Mucosa of gallbladder (tissue), 1 donor: ENCODE measurements at regions not wholly inside any gene's neighbourhood (a gene's known extent, or its start where the extent isn't known, plus 50 kb on each side); places are given as distances from the start of the nearest gene placed in this dataset.
"Not testable (repeated sequence)": the region's sequence is repeated elsewhere in the genome, so short reads cannot be mapped to it uniquely, and the experiment has no call there.

ENCODE experiments used
- DNase-seq: peaks from one replicate; pipeline ENCODE4 v3.0.0-alpha.2; 2020; ENCODE audit warnings: low spot score
- donor health status: DM: no; HTN: no; CAD: no.

DNA sequence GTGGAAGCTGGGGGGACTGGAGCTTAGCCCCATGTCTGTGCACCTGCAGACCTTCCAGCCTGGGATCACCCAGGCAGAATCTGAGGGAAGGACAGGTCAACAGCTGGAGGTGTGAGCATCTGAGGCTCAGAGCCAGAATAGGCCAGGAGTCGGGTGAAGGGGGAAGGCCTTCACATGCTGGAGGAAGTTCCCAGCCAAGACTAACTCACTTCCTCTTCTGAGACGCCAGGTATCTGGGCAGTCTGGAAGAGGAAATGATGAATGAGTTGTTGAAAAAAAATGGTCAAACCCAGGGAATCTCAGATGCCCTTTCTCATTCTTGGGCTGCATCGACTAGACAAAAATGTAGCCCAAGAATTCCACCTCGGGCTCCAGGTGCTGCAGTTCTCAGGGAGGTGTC is 73.6 kb upstream of the TIAM2 start:
- no peak for DNase-seq

DNA sequence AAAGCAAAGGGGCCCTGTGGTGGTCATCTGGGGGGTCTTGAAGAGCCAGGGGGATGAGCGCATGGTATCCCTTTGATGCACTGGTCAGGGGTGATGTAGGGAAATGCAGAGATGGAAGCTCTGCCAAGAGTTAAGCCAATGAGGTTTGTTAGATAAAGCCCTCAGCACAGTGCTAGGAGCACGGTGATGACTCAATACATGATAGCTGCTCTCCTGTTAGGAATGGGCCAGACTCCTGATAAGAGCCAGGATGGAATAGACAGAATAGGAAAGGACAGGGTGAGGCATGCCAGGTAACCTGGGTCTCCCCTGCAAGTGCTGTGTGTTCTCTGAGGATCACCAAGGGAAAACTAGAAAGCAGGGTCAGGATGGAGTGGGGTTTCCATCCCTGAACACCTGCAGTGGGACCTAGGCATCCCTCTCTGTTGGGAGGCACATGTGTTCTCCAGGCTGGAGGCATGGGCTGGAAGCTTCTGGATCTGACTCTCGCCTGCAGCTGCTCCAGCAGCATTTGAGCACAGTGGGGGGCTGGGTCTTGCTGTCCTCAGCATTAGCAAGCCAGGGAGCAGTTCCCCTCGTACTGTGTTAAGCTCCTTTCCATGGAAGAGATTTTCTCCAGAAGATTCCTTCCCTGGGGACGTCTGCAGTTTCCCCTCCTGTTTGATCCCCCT is 71.8 kb upstream of the TIAM2 start:
- DNase-seq: no peak

DNA sequence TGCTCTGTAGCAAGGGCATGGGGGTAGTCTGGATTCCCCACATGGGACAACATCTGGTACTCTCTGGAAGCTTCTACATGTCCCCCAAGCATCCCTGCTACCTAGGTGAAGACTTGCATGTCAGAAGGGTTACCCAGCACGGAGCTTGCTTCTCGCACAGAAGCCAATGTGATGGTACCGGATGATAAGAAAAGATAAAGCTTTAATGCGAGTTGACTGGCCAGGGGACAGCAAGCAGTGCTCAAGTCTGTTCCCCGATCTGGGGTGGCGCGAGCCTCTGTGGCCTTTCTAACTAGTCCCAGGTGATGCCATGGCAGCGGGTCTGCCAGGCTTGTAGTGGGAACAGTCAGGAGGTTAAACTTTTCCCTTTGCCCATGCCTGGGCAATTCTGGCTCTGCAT is 70.0 kb upstream of the TIAM2 start:
- no peak for DNase-seq

DNA sequence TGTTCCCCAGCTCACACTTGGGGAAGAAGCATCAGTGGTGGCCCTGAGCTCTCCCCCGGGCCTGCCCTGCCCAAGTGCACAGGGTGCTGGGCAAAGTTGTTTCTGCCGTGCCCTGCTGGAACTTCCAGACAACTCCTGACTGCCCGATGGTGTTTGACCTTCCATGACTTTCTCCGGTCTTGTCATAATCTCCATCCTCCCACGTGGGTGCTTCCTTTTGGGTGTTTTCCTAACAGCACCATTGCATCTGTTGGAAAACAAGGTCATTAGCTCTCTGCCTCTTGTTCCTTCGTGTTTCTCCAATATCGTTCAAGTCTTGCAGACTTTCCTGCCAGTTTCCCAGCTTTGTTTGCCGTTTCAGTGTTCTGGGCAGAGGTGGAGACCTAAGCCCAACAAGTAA is 68.7 kb upstream of the TIAM2 start:
- DNase-seq: no peak

DNA sequence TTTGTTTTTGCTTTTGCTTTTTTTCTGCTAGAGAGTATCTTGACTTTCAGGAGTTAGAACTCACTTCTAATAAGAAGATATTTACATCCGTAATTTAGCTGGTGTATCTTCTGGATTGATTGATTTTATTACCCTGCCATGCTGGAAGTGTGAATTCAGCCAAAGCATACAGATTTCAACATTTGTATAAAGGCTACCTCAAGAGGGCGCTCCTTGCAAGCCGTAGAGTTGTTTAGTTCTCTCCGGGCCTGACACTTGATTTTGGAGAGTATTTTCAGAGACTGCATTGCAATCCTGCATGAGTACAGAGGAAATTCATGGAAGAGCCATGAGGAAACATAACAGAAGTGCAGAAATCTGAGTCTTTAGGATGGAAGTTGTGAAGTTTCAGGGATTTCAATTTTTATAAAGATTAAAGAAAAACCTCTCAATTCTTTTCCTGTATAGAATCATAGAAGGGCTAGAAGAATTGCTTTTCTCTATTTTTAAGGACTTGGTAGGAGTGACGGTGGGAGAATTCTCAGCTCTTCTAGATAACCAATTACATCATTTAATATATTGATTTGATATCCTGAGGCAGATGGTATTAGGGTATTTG is 66.7 kb upstream of the TIAM2 start:
- DNase-seq: peak; percentile 67

DNA sequence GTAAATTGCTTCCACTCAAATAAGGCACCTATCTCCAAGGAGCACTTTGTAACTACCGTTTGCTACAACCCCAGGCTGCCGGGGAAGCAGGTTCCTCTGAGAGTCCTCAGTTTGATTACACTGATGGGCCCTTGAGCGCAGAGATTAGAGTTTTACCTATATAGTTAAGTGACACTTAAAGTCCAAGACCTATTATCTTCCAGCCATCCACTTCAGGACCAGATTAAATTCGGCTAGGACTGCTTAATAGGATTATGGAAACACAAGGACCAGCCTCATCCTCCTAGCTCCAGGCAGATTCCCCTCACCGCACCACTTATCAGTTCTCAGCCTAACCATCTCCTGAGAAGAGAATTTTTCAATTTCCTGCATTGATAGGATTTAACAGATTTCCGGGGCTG is 64.7 kb upstream of the TIAM2 start:
- no peak for DNase-seq

DNA sequence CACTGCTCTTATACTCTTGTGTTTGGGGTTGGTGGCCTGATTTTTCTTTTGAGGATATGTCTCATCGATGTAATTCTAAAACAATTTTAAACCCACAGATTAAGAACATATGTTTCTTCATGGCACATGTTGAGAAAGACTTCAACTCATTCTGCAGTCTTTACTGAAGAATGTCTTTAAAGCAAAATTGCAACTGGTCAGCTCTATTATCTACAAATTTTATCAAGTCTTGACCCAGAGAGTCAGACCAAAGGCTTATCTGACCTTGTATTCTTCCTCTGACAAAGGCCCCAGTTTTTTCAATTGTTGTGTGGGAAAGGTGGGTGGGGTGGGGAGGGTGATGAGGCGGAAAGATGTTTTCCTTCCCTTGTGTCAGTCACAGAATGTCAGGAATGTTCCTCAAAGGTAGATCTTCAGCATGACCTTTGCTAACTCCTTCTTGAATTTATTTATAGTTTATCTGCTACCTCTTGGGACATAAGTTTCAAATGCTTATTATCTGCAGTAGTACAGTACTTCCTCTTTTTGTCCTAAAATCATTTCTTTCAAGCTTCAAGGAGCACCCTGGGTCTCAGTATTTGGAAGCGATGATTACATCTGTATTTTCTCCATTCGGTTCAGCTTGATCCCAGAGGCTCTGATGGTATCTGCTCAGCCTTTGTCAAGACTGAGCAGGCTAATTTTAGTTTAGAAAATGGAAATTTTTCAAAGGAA is 63.2 kb upstream of the TIAM2 start:
- no peak for DNase-seq

DNA sequence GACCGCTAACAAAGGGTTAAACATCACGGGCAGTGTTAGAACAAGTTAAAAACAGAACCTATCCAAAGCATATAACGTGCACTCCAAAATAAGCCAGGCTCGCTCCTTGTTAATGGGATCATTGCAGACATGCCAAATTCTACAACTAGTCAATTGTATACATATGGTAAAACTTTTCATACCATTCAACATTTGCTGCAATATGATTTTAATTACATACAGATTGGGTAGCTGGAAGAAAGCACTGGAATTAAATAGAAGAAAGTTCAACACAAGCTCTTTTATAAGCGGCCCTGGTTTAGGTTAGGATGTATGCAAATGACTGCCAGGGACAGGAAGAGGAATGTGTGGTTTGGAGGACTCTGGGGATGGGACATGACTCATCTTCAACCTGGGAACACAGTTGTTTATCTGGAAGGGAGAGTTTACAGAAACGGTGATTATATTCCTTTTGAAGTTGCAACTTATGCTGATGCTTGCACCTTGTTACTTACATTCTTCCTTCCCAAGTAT is 62.5 kb upstream of the TIAM2 start:
- DNase-seq: no peak

DNA sequence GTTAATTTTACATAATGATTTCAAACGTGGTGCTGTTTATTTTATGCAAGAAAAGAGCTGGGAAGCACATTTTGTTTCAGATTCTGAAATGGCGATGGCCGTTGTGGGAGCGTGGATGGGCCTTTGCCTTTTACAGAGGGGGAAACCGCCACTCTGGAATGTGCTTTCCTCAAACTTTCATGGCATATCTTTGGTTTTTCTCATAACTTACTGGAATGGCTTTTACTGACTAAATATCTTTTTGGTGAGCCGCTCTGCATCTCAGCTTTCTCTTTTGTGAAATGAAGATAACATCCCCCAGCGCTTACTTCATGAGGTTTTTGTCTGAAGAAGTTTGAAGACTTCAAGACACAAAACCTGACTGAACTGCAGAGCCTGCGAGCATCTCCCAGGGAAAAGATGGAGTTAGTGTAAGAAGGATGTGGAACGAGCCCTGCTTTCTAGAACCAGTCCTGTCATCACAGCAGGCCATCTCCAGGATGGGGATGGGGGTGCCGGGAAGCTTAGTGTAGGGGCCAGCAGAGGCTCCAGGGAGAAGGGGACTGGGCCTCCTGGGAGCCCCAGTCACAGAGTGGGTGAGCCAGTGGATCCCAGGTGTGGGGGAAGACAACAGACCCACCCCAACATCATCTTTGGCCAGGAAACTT is 61.8 kb upstream of the TIAM2 start:
- no peak for DNase-seq

DNA sequence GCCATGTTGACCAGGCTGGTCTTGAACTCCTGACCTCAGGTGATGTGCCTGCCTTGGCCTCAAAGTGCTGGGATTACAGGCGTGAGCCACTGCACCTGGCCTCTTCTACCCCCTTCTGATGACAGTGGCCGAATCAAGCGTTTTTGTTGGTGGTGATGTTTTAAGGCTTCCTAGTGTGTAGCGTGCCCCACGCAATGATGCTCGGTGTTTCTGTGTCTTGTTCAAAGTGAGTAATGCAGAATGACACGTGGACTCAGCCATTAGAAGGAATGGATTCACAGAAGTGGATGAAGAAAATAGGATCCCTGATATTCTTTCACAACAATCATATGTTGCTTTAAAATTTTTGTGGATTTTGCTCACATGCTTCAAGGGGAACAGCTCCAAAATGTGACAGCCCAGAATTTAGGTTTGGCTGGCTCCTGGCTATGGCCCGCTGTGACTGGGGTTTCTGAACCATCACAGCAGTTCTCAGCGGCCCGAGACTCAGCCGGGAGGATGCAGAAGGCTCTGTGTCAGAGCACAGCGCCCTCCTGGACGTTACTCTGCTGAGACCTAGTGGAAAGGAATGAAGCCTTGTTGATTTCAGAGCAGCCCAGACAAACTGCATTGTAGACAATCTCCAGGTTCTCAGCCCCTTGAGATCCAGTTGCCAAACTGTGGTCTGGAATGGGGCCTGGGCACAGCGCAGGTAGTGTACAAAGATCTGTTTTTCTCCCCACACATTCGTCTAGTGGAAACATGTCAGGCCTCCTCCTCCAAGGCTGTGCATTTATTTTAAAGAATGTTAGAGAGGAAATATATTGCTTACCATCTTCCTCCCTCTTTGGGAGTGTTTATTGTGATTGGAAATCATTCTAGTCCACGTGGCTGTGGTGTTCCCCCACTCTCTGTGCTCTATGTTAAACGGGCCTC is 57.6 kb upstream of the TIAM2 start:
- no peak for DNase-seq

DNA sequence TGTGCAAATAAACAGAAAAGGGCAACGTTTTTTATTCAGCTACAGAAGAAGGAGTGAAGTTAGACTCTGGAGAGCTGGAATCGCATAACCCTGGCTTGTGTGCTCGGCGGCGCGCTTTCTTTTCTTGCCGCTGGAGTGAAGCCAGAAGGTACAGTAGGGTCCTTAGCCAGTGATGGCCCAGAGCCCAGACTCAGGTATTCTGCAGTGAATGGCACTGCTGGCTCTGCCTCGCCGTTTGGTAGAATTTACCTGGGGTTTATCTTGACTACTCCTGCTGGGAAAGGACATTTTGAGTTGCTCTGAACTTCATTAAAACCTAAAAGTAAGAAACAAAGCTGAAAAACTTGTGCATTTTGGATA is 56.9 kb upstream of the TIAM2 start:
- DNase-seq: no peak

DNA sequence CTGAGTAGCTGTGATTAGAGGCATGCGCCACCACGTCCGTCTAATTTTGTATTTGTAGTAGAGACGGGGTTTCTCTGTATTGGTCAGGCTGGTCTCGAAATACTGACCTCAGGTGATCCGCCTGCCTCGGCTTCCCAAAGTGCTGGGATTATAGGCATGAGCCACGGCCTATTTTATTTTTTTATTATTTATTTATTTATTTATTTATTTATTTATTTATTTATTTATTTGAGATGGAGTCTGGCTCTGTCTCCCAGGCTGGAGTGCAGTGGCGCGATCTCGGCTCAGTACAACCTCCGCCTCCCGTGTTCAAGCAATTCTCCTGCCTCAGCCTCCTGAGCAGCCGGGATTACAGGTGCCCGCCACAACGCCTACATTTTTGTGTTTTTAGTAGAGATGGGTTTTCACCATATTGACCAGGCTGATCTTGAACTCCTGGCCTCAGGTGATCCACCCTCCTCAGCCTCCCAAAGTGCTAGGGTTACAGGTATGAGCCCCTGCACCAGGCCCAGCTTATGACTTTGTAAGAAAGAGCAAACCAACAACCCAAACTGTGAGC is 56.3 kb upstream of the TIAM2 start:
- not testable (repeated sequence) for DNase-seq

DNA sequence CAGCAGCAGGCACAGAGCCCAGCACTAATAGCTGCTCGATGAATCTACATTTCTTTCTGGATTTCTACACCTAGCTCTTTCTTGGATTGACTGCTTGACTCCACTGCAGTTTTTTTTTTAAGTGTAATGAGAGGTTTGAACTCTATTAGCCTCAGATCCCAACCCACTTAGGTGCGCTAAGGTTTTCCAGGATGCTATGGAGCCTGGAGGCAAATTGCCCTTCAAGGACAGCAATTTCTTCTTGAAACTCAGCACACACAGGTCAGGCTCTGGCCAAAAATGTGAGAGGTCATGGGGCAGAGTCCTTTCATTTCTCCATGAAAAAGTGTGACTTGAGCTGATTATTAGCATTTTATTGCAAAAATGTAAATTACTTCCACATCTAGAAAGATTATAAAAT is 52.3 kb upstream of the TIAM2 start:
- DNase-seq: no peak

DNA sequence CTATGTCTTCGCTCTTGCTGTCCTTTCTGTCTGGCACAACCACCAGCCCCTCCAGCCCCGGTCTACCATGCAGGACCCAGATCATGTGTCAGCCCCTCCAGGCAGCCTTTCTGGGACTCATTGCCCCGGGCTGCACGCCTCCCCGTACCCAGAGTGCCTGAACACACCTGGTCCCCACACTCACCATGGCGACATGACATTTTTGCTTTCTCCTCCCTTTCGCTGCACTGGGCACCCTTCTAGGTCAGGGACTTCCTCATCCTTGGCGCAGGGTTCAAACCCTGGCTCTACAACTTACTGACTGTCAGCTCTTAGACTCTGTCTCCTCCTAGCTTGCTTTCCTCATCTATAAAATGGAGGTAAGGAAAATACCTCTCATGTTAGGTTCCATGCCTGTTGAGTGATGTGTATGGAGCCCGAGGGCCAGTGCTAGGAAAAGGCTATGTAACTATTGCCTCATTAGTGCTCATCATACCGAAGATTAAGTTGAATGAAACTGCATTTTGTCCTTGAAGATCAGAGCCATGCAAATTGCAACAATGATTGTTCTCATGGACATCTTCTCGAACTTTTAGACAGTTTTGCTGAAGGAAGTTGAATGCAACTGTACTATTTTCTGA is 49.7 kb upstream of the TIAM2 start:
- no peak for DNase-seq
